Esophagus squamous epithelium (tissue), 5 donors: ENCODE measurements at regions not wholly inside any gene's neighbourhood (a gene's known extent, or its start where the extent isn't known, plus 50 kb on each side); places are given as distances from the start of the nearest gene placed in this dataset.

Source experiments
- DNase-seq: peaks from one replicate; lab custom pipeline; 2025; lab: John Stamatoyannopoulos, UW
- H3K27ac ChIP-seq, 4 donors: fragments of 200-600 bp; sonication (generic); one replicate each; pipeline ENCODE4 v1.5.1; 2016 to 2019; ENCODE audit warnings: mild to moderate bottlenecking in 1 of 4
- H3K27me3 ChIP-seq, 4 donors: fragments of 200-600 bp; sonication (generic); 1 replicate in 3 of 4; 2 replicates in 1 of 4; pipeline versions ENCODE4 v1.5.1 to v1.6.0; 2017 to 2021; ENCODE audit warnings: antibody characterized with exemption in 1 of 4
- H3K36me3 ChIP-seq, 3 donors: fragments of 200-600 bp; sonication (generic); one replicate each; pipeline ENCODE4 v1.5.1; 2016 to 2019
- H3K4me1 ChIP-seq, 3 donors: fragments of 200-600 bp; sonication (generic); one replicate each; pipeline ENCODE4 v1.5.1; 2017 to 2019
- H3K4me3 ChIP-seq, 4 donors: fragments of 200-600 bp; sonication (generic); 1 replicate in 3 of 4; 2 replicates in 1 of 4; pipeline ENCODE4 v1.5.1; 2016 to 2019; ENCODE audit warnings: mild to moderate bottlenecking in 2 of 4, moderate library complexity in 1 of 4
- H3K9me3 ChIP-seq, 3 donors: fragments of 200-600 bp; sonication (generic); one replicate each; pipeline ENCODE4 v1.5.1; 2016 to 2019
- CTCF ChIP-seq, 6 experiments: fragments of 450-650 bp in 4 of 6; fragments of 200-600 bp in 2 of 6; sonication (generic) in 2 of 6; IDR thresholded peaks; one replicate each; pipeline ENCODE4 v1.5.1; 2016 to 2019; ENCODE audit warnings: antibody characterized with exemption in 6 of 6, mild to moderate bottlenecking in 4 of 6, moderate library complexity in 4 of 6
- POLR2A ChIP-seq, 4 donors: fragments of 450-650 bp; IDR thresholded peaks; one replicate each; pipeline ENCODE4 v1.6.1; 2017; ENCODE audit warnings: antibody characterized with exemption in 4 of 4, mild to moderate bottlenecking in 4 of 4, moderate library complexity in 3 of 4
- WGBS, 2 donors: methylation state at CpG; one replicate each; pipeline ENCODE4 v1.1.5; 2018; 5-methylcytosine and 5-hydroxymethylcytosine counted together
- intact Hi-C: fragments of 100-400 bp; cut with DNase I; formaldehyde crosslinking; loops from one replicate; pipeline ENCODE4 v1.15.0; 2022
- donor health status: DM: yes; HTN: yes; CAD: no.

DNA sequence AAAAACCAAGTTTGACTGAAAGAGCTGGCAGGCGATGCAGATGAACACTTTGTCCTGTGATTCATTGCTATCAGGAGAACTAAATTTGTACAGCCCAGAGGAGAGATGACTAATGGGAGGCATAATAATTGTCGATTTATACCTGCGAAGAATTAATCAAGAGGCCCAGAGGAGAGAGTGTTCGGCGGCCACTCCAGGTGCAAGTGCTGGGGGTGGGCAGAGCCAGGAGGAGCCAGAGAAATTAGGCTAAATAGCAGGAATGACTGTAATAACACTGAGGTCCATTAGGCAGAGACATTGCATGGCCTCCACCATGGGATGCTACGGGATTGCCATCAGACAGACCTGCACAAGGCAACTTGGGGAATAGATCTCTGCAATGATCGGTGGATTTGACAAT lies 107.7 kb upstream of the UQCRFS1 start:
- H3K27ac ChIP-seq = no peak overlapping the region
- H3K4me3 ChIP-seq = no peak overlapping the region
- H3K9me3 ChIP-seq = no peaks in the 10 kb centered on the region
- DNase-seq = no peak
- H3K4me1 ChIP-seq = no peaks in the 10 kb centered on the region
- intact Hi-C loops = no loop called here
- H3K27me3 ChIP-seq = no peaks in the 10 kb centered on the region
- 75 to 81% methylated on average over 7 of the region's 7 CpGs for WGBS, 2 donors
- TF ChIP-seq CTCF (IDR thresholded peaks at IDR 0.05) (no peak), POLR2A (IDR thresholded peaks at IDR 0.05) (no peak)
- no peaks in the 10 kb centered on the region for H3K36me3 ChIP-seq

GRCh38 chr19:29321116-29321515 lies 108.2 kb upstream of the UQCRFS1 start:
- TF ChIP-seq POLR2A (IDR thresholded peaks at IDR 0.05) (no peak), CTCF (IDR thresholded peaks at IDR 0.05) (no peak)
- intact Hi-C loops = no loop called here
- Histone ChIP-seq H3K4me1 (no peaks in the 10 kb centered on the region), H3K27me3 (no peaks in the 10 kb centered on the region), H3K9me3 (no peaks in the 10 kb centered on the region), H3K4me3 (no peak overlapping the region), H3K36me3 (no peaks in the 10 kb centered on the region), H3K27ac (no peak overlapping the region)
- no peak for DNase-seq
- WGBS, 2 donors = 0 to 23% methylated on average over 1 of the region's 1 CpG

DNA sequence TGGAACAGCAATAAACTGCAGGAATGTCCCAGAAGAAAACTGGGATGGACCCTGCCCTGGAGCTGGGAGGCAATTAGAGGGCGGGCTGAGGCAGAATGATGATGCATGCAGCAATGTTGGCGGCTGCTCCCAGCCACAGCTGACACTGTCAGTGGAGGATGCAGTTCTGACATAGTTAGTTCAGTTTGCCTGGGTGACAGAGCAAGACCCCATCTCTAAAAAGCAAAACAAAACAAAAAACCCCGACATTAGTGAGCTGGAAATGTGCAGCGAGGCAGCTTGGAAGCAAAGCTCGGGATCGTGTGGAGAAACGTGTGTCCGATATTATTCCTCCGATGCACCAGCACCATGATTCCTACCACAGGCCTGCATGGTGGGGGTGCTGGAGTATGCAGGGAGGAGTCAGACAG lies 110.1 kb upstream of the UQCRFS1 start:
- intact Hi-C loops = no loop called here
- WGBS, 2 donors = 73 to 84% methylated on average over 9 of the region's 9 CpGs
- Histone ChIP-seq H3K27me3 (no peaks in the 10 kb centered on the region), H3K9me3 (no peaks in the 10 kb centered on the region), H3K27ac (no peak overlapping the region), H3K4me3 (no peak overlapping the region), H3K4me1 (no peaks in the 10 kb centered on the region), H3K36me3 (no peaks in the 10 kb centered on the region)
- no peak for DNase-seq
- TF ChIP-seq POLR2A (IDR thresholded peaks at IDR 0.05) (no peak), CTCF (IDR thresholded peaks at IDR 0.05) (no peak)

DNA sequence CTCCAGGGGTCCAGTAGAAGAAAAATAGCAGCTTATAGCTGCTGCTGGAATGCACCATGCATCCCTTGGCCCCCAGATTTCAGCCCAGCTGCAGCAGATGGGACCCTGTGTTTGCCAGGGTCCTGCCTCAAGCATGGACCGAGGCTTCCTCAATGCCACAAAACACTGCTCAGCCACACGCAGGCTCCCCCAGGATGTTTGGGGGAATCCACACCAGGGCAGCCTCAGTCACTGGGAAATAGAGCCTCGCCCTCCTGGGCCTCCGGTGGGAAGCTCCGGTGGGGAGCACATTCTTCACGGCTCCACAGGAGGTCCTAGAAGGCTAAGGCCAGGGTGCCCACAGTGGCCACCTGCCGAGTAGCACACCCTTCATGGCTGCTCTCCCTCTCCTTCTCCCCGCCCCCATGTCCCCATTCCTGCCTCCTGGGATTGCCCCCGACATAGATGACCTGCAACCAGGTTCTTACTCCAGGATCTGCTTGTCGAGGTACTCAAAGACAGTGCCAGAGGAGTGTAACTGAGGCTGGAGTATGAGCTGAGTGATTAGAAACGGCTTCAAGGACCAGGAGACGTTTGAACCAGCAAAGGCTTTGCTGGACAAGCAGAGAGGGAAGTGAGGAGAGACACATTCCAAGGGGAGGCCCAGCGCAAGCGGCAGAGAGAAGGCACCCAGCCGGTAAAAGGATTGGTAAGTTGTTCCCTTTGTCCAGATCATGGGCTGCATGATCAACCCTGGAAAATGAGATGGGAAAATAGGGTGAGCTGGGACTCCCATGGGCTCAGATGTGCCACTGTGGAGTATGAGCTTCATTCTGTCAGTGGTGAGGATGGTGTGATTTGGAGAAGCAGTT lies 110.7 kb upstream of the UQCRFS1 start:
- H3K9me3 ChIP-seq = no peaks in the 10 kb centered on the region
- H3K27ac ChIP-seq = no peak overlapping the region
- H3K4me1 ChIP-seq = no peaks in the 10 kb centered on the region
- no peak overlapping the region for H3K4me3 ChIP-seq
- intact Hi-C loops = no loop called here
- H3K27me3 ChIP-seq = no peaks in the 10 kb centered on the region
- TF ChIP-seq POLR2A (IDR thresholded peaks at IDR 0.05) = no peak
- H3K36me3 ChIP-seq = no peaks in the 10 kb centered on the region
- no peak for DNase-seq
- WGBS, 2 donors = 55 to 58% methylated on average over 5 to 6 of the region's 15 CpGs

DNA sequence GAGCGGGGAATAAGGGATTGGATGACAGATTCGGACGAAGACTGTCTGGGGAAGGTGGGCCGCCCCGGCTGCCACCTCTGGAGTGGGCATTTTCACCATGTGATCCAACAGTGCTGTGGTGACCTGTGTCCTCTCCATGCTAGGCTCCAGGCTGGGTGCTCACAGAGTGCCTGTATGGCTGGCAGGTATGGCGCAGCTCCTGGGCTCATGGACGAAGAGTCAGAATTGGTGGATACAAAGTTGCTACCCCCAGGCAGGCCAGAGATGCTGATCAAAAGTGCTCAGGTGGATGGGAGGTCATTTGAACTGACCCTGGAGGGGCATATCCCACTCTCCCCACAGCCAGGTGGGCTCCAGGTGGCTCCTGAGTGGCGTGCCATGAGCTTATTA lies 111.3 kb upstream of the UQCRFS1 start:
- no peak for DNase-seq
- Histone ChIP-seq H3K4me1 (no peaks in the 10 kb centered on the region), H3K4me3 (no peak overlapping the region), H3K36me3 (no peaks in the 10 kb centered on the region), H3K9me3 (no peaks in the 10 kb centered on the region), H3K27ac (no peak overlapping the region), H3K27me3 (no peaks in the 10 kb centered on the region)
- intact Hi-C loops = no loop called here
- whole genome bisulfite sequencing, 2 donors = 74 to 82% methylated on average over 5 to 7 of the region's 8 CpGs
- no peak for TF ChIP-seq CTCF (IDR thresholded peaks at IDR 0.05)
- TF ChIP-seq POLR2A (IDR thresholded peaks at IDR 0.05) = no peak
